LNCAP (cell line): ENCODE measurements at regions not wholly inside any gene's neighbourhood (a gene's known extent, or its start where the extent isn't known, plus 50 kb on each side); places are given as distances from the start of the nearest gene placed in this dataset.

ENCODE experiments used
- CTCF ChIP-seq: fragments of 450-650 bp; IDR thresholded peaks from 2 replicates; pipeline ENCODE4 v1.5.1; 2017; ENCODE audit warnings: mild to moderate bottlenecking

- TF ChIP-seq CTCF = no peak
Measured at GRCh38 chr2:12008425-12009061, 262.1 kb downstream of the LPIN1 start.

- TF ChIP-seq CTCF = no peak
Measured at GRCh38 chr2:12009323-12009905, 263.0 kb downstream of the LPIN1 start.

- TF ChIP-seq CTCF = no peak
Measured at GRCh38 chr2:12010059-12010458, 263.6 kb downstream of the LPIN1 start.

GRCh38 chr2:12010779-12011178 is 264.3 kb downstream of the LPIN1 start:
- no peak for TF ChIP-seq CTCF

- no peak for TF ChIP-seq CTCF
Measured at GRCh38 chr2:12014088-12014960, 267.9 kb downstream of the LPIN1 start.

- no peak for TF ChIP-seq CTCF
Measured at GRCh38 chr2:12017499-12018157, 271.2 kb downstream of the LPIN1 start.

- TF ChIP-seq CTCF = no peak
Measured at GRCh38 chr2:12020833-12021469, 274.5 kb downstream of the LPIN1 start.
